Tibial nerve (tissue), 3 donors: ENCODE measurements at regions not wholly inside any gene's neighbourhood (a gene's known extent, or its start where the extent isn't known, plus 50 kb on each side); places are given as distances from the start of the nearest gene placed in this dataset.

ENCODE experiments used
- POLR2A ChIP-seq, 2 donors: fragments of 450-650 bp; IDR thresholded peaks; one replicate each; pipeline ENCODE4 v1.6.1; 2017; ENCODE audit warnings: antibody characterized with exemption in 2 of 2, mild to moderate bottlenecking in 2 of 2, moderate library complexity in 2 of 2
- TF ChIP-seq, protein P1 (sequence below), 5 experiments: fragments of 200-600 bp in 3 of 5; fragments of 450-650 bp in 2 of 5; sonication (generic) in 3 of 5; IDR thresholded peaks; one replicate each; pipeline ENCODE4 v1.5.1; 2016 to 2019; ENCODE audit warnings: antibody characterized with exemption in 5 of 5, mild to moderate bottlenecking in 3 of 5, moderate library complexity in 2 of 5

- TF ChIP-seq, protein P1, sequence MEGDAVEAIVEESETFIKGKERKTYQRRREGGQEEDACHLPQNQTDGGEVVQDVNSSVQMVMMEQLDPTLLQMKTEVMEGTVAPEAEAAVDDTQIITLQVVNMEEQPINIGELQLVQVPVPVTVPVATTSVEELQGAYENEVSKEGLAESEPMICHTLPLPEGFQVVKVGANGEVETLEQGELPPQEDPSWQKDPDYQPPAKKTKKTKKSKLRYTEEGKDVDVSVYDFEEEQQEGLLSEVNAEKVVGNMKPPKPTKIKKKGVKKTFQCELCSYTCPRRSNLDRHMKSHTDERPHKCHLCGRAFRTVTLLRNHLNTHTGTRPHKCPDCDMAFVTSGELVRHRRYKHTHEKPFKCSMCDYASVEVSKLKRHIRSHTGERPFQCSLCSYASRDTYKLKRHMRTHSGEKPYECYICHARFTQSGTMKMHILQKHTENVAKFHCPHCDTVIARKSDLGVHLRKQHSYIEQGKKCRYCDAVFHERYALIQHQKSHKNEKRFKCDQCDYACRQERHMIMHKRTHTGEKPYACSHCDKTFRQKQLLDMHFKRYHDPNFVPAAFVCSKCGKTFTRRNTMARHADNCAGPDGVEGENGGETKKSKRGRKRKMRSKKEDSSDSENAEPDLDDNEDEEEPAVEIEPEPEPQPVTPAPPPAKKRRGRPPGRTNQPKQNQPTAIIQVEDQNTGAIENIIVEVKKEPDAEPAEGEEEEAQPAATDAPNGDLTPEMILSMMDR (IDR thresholded peaks at IDR 0.05): no peak
- no peak for TF ChIP-seq POLR2A (IDR thresholded peaks at IDR 0.05)
These were observed 77.7 kb upstream of the KLF13 start for GRCh38 chr15:31248951-31249350.
